Mesothelial cell of epicardium (in vitro differentiated cells): ENCODE measurements at regions not wholly inside any gene's neighbourhood (a gene's known extent, or its start where the extent isn't known, plus 50 kb on each side); places are given as distances from the start of the nearest gene placed in this dataset.

ENCODE experiments used
- DNase-seq, 2 experiments: peaks; one replicate each; pipeline ENCODE4 v3.0.0; 2021; ENCODE audit warnings: low spot score in 2 of 2; ENCODE audit not compliant: unreplicated experiment in 2 of 2
- H3K27ac Mint-ChIP-seq: 2 replicates; pipeline ENCODE4 v1.8.0; 2021; ENCODE audit warnings: mixed read lengths
- H3K27me3 Mint-ChIP-seq: 2 replicates; pipeline ENCODE4 v1.8.0; 2021; ENCODE audit warnings: low read depth, mixed read lengths
- H3K36me3 Mint-ChIP-seq: 2 replicates; pipeline ENCODE4 v1.8.0; 2021; ENCODE audit warnings: mixed read lengths
- H3K4me1 Mint-ChIP-seq: 2 replicates; pipeline ENCODE4 v1.8.0; 2021; ENCODE audit warnings: mixed read lengths
- H3K4me3 Mint-ChIP-seq: 2 replicates; pipeline ENCODE4 v1.8.0; 2021; ENCODE audit warnings: mild to moderate bottlenecking, moderate library complexity, mixed read lengths
- H3K9me3 Mint-ChIP-seq: 2 replicates; pipeline ENCODE4 v1.8.0; 2021; ENCODE audit warnings: mixed read lengths
- TF ChIP-seq, protein P1 (sequence below): fragments of 200-600 bp; sonication (generic); IDR thresholded peaks from one replicate; pipeline ENCODE4 v1.5.0; 2021; ENCODE audit warnings: antibody characterized with exemption; ENCODE audit not compliant: unreplicated experiment

- Mint-ChIP-seq H3K4me1 (peaks cover 8% of the 10 kb centered on the region), H3K36me3 (no peaks in the 10 kb centered on the region), H3K27me3 (no peaks in the 10 kb centered on the region), H3K27ac (no peak overlapping the region), H3K4me3 (no peak overlapping the region), H3K9me3 (no peaks in the 10 kb centered on the region)
- no peak for DNase-seq
- TF ChIP-seq, protein P1, sequence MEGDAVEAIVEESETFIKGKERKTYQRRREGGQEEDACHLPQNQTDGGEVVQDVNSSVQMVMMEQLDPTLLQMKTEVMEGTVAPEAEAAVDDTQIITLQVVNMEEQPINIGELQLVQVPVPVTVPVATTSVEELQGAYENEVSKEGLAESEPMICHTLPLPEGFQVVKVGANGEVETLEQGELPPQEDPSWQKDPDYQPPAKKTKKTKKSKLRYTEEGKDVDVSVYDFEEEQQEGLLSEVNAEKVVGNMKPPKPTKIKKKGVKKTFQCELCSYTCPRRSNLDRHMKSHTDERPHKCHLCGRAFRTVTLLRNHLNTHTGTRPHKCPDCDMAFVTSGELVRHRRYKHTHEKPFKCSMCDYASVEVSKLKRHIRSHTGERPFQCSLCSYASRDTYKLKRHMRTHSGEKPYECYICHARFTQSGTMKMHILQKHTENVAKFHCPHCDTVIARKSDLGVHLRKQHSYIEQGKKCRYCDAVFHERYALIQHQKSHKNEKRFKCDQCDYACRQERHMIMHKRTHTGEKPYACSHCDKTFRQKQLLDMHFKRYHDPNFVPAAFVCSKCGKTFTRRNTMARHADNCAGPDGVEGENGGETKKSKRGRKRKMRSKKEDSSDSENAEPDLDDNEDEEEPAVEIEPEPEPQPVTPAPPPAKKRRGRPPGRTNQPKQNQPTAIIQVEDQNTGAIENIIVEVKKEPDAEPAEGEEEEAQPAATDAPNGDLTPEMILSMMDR: no peak
Observed at GRCh38 chr3:153072382-153072781, 89.6 kb upstream of the RAP2B start.

- no peak overlapping the region for H3K4me3 Mint-ChIP-seq
- H3K9me3 Mint-ChIP-seq: no peaks in the 10 kb centered on the region
- no peaks in the 10 kb centered on the region for H3K27me3 Mint-ChIP-seq
- no peaks in the 10 kb centered on the region for H3K36me3 Mint-ChIP-seq
- TF ChIP-seq, protein P1: no peak
- DNase-seq: no peak
- H3K27ac Mint-ChIP-seq: no peak overlapping the region
- peaks cover 8% of the 10 kb centered on the region for H3K4me1 Mint-ChIP-seq
Observed at GRCh38 chr3:153072856-153073255, 89.2 kb upstream of the RAP2B start.

GRCh38 chr3:153073636-153074035, 88.4 kb upstream of the RAP2B start:
- no peak overlapping the region for H3K27ac Mint-ChIP-seq
- no peaks in the 10 kb centered on the region for H3K36me3 Mint-ChIP-seq
- H3K4me1 Mint-ChIP-seq: peaks cover 8% of the 10 kb centered on the region
- H3K9me3 Mint-ChIP-seq: no peaks in the 10 kb centered on the region
- DNase-seq: no peak
- TF ChIP-seq, protein P1: no peak
- H3K4me3 Mint-ChIP-seq: no peak overlapping the region
- H3K27me3 Mint-ChIP-seq: no peaks in the 10 kb centered on the region

GRCh38 chr3:153078826-153079225, 83.2 kb upstream of the RAP2B start:
- H3K4me3 Mint-ChIP-seq: no peak overlapping the region
- no peak for DNase-seq
- no peak overlapping the region for H3K27ac Mint-ChIP-seq
- no peaks in the 10 kb centered on the region for H3K9me3 Mint-ChIP-seq
- no peaks in the 10 kb centered on the region for H3K4me1 Mint-ChIP-seq
- no peaks in the 10 kb centered on the region for H3K27me3 Mint-ChIP-seq
- no peaks in the 10 kb centered on the region for H3K36me3 Mint-ChIP-seq
- TF ChIP-seq, protein P1: no peak

- no peak for DNase-seq
- no peaks in the 10 kb centered on the region for H3K4me1 Mint-ChIP-seq
- H3K27ac Mint-ChIP-seq: no peak overlapping the region
- no peaks in the 10 kb centered on the region for H3K36me3 Mint-ChIP-seq
- no peaks in the 10 kb centered on the region for H3K9me3 Mint-ChIP-seq
- H3K27me3 Mint-ChIP-seq: no peaks in the 10 kb centered on the region
- TF ChIP-seq, protein P1: no peak
- H3K4me3 Mint-ChIP-seq: no peak overlapping the region
Observed at GRCh38 chr3:153079386-153079785, 82.6 kb upstream of the RAP2B start.

GRCh38 chr3:153080778-153081240, 81.2 kb upstream of the RAP2B start:
- Mint-ChIP-seq H3K36me3 (no peaks in the 10 kb centered on the region), H3K27ac (no peak overlapping the region), H3K4me1 (no peaks in the 10 kb centered on the region), H3K27me3 (no peaks in the 10 kb centered on the region), H3K9me3 (no peaks in the 10 kb centered on the region), H3K4me3 (no peak overlapping the region)
- DNase-seq: no peak
- TF ChIP-seq, protein P1: no peak
